Posterior vena cava (tissue), 2 donors: ENCODE measurements at regions not wholly inside any gene's neighbourhood (a gene's known extent, or its start where the extent isn't known, plus 50 kb on each side); places are given as distances from the start of the nearest gene placed in this dataset.
"Not testable (repeated sequence)": the region's sequence is repeated elsewhere in the genome, so short reads cannot be mapped to it uniquely, and the experiment has no call there.

Experiments used
- DNase-seq: peaks from one replicate; pipeline ENCODE4 v3.0.0-alpha.2; 2020; ENCODE audit warnings: low spot score
- intact Hi-C, 2 donors: fragments of 100-400 bp; cut with DNase I; formaldehyde crosslinking; loops; one replicate each; pipeline versions ENCODE4 v1.14.1 to v1.14.2; 2022 to 2023
- donor health status: DM: yes; HTN: yes; CAD: no.
- donor health status: DM: yes; HTN: yes; CAD: no.

GRCh38 chr9:40502808-40503207 lies 625.7 kb downstream of the FOXD4L6 start:
- DNase-seq: peak; percentile 35
- intact Hi-C loops: not testable (repeated sequence)
